GM21786 (cell line): ENCODE measurements at regions not wholly inside any gene's neighbourhood (a gene's known extent, or its start where the extent isn't known, plus 50 kb on each side); places are given as distances from the start of the nearest gene placed in this dataset.
"Not testable (repeated sequence)": the region's sequence is repeated elsewhere in the genome, so short reads cannot be mapped to it uniquely, and the experiment has no call there.

ENCODE experiments used
- ATAC-seq: cut with Tn5 transposase; IDR thresholded peaks from one replicate; pipeline ENCODE4 v1.9.1; 2021; ENCODE audit not compliant: unreplicated experiment

DNA sequence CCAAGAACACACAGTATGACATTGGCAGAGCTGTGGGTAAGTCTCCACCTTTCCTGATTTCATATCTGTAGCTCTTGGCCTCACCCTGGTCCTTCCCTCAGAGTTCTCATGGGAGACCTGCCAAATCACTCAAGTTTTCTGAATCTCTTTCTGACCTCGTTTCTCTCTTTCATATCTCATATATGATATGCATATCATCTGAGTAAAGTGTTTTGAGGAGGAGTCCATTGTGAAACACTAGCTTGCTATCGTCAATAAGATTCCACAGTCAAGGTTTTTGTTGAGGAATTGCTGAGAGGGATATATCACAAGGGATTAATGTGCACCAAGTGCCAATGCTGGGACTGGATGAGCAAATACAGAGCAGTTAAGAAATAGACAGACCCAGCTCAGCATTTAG, 739.2 kb downstream of the BRINP1 start:
- no peak for ATAC-seq

DNA sequence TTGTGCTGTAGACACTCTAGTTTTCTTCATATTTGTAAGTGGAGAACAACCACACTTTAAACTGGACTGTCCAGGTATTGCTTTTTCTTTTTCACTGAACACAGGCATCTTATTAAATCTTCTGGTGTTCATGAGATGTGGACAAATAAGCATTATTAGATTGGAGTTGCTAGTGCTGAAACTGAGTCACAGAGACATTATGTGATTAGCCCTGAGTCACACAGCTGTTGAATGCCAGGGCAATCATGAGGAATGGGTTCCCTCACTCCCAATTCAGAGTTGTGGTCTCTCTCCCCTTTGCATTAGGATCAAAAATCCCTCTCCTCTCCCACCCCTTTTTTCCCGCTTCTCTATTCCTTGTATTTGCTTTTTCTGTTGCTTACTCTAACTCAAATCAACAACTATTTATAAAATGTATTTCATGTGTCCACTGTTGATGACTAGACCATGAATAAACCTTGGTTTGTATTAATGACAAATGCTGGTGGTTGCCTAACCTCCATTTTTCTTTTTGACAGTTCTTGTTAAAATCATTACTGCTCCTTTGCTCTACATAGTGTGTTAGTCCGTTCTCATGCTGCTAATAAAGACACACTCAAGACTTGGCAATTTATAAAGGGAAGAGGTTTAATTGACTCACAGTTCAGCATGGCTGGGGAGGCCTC, 738.2 kb downstream of the BRINP1 start:
- ATAC-seq: no peak

DNA sequence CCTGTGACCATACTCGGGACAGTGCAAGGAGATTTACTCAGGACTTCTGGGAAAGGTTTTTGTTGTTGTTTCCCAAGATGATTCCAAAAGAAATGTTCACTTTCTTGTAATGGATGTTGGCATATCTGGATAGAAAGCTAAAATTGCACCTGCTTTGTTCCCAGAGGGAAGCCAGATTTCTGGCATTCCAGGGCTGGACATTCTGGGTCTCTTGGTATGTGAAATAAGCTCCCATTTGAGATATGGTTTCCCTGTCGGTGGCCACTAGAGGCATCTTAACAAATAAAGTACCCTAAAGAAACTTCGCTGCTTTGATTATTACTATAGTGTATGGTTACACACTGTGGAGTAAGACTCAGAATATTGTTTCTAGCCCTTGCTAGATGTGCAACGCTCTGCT, 737.3 kb downstream of the BRINP1 start:
- ATAC-seq: no peak

DNA sequence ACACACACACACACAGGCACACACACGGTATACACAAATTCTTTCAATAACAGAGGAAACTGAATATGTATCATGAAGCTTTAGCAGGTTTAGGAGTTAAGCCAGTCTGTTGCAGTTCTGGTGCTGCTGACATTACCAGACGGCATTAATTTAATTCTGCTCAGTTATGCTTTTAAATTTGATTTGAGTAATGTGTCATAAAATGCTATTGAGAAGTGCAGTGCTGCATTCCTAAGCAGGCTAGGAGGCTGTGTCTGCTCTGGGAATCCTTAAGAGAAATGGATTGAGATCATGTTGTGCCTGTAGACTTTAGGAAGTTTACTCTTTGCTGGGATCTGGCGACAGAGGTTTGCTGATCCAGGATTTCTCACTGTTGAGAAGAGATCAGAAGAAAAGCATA, 733.8 kb downstream of the BRINP1 start:
- no peak for ATAC-seq

DNA sequence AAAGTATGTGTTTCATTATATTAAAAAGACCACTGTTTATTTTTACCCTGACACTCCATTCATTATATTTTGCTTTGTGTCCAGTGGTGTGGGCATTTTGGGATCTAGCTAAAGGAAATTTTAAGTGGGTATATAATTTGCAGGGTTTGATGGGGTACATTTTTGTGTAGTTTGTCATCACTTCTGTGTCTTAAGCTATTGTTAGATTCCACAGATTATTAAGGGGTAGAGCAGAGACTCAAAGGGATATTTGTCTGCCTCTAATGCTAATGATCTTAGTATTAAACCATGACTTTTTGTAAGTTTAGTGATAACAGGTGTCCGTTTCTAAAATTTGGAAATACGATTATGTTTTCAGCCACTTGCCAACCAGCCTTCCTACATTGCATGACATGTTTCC, 731.6 kb downstream of the BRINP1 start:
- no peak for ATAC-seq

DNA sequence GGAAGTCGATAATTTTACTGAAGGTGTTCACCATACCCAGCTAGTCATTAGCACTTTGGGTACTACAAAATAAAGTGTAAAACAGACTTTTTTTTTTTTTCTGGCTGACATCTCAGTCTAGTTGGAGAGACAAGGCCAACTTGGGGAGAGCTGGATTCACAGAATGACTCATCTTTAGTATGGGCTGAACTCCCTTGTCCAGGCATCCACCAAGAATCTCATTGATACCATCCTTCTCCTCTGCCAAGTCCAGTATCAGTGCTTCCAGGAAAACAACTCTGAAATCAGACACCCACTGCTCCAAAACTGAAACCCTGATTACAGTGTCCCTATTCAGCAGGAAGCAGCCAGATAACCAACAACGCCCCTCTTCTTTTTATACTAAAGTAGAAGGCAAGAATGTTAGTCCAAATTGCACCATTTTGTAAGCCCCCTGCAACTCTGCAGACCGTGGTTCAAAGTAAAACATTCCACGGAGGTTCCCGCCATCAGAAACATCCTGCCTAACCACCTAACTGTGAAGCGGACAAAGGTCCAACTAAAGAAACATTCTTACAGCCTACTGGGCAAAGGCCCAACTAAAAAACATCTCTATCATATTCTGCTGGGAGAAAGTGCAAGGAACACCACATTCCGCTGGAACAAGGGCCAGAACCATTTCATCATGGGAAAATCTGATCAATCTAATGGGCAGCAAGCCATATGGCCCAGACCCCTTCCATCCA, 728.2 kb downstream of the BRINP1 start:
- no peak for ATAC-seq

DNA sequence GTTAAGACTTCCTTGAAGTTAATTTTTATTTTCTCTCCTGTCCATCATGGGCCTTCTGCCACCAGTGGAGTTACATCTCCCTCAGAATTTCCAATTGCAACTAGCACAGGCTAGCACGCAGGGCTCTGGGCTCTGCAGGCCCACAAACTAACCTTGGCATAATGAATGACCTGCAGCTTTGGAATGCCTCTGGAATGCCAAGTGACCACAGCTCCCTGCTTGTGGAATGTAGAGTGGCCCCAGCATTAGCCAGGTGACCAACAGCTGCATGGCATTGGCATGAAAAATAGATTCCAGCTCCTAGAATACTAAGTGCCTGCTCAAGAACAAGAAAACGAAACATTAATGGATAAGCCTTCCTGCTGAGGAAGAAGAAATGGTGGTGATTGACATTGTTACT, 726.1 kb downstream of the BRINP1 start:
- ATAC-seq: no peak

DNA sequence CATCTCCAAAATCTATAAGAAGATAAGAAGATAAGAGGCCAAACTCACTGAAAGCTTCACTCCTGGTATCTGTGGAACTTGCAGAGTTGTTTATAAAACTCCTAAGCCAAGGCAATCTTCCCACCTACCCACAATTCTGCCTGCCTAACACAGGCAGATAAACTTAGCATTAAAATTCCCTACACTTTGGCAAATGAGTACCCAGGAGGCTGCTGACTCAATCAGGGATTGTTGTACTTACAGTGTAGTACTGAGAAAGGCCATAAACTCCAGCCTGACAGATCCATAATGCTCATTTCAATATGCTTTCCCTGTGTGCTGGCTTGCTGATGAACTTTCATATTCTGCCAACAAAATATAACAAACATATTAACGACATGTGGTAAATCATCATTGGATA, 725.2 kb downstream of the BRINP1 start:
- ATAC-seq: no peak

DNA sequence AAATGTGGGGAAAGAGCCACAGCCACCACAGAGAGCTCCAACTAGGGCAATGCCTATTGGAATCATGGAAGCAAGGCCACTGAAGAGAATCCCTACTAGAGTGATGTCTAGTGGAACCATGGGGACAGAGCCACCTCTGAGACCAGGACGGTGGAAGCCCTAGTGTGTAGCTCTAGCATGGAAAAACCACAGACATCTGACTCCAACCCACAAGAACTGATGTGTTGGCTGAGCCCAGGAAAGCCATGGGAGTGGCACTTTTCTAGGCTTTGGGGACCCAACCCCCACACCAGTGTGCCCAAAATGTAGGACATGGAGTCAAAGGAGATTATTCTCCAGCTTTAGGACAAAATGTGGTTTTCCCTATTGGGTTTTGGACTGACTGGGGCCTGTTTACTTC, 721.9 kb downstream of the BRINP1 start:
- no peak for ATAC-seq

DNA sequence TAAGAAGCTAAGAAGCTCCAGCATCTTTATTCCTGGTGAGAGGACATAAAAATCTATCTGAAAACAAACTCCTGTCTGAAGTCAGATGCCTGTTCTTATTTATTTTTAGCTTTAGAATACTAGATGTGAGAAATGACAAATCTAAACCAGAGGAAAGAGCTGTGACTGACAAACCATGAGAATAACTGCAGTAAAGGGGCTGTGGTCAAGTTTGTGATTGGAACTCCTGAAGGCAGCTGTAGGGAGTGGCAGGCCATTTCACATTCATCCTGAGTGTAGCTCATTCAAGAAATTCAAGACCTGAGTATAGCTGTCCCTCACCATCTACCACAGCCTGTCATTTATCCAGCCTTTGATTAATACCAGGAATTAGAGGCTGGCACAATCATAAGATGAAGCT, 718.8 kb downstream of the BRINP1 start:
- no peak for ATAC-seq

DNA sequence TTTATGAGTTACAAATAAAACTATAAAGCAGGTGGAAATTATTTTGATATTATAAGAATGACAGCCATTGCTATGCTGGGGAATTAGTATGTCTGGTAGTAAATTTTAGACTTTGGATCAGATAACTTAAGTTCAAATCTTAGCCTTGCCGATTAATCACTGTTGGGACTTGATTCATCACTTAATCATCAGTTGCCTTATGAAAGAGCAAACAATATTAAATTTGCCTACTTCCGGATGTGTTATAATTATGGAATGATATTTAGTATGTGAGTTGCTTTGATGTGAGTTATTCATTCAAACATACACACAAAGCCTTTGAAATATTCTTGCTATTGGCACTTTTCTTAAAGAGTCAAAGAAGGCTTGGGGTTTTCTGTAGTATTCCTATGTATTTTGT, 717.7 kb downstream of the BRINP1 start:
- ATAC-seq: no peak

DNA sequence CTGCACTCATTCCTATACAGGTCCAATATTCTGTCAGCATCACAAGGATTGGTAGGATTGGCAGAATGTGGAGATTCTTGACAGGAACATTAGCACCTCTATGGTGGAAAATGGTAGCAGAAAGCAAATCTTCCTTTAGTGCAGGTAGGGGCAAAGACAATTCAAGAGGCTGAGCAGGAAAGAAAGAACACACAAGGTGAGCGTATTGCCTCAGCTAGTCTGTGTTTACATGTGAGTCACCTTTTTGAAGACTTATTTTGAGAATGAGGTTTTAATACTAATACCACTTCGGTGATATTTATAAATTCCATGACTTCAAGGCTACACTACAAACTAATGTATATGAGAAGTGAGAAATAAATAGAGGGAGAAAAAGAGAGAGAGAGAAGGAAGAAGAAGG, 717.0 kb downstream of the BRINP1 start:
- no peak for ATAC-seq

DNA sequence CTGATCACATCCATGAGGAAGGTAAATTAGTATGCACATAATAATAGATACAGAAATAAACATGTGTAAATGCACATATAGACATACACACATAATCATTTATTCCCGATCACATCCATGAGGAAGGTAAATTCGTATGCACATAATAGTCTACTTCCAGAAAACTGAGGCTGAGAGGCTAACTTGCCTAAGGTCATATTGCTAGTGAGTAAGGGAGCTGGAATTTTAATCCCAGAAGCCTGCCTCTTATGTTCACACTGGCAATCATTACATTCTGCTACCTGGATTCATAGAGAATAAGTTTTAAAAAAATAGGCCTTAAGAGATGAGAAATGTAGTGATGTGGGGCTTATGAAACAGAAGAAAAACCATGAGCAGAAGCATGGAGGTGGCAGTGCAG, 716.3 kb downstream of the BRINP1 start:
- no peak for ATAC-seq

DNA sequence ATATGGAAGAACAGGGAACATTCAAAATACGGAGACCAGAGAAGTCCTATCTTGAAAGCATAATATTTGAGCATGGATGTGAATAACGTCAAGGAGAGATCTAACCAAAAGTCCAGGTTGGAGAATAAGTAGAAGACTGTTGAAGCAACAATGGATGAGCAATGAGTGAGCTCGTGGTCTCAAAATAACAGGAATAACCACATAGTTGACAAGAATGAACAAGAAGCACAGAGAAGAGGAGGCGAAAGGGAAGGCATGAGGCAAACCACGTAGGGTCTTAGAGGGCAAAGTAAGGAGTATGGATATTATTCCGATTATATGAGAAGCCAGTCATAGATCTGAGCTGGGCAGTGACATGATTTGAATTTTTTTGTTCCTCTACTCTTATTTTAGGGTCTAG, 710.2 kb downstream of the BRINP1 start:
- no peak for ATAC-seq

DNA sequence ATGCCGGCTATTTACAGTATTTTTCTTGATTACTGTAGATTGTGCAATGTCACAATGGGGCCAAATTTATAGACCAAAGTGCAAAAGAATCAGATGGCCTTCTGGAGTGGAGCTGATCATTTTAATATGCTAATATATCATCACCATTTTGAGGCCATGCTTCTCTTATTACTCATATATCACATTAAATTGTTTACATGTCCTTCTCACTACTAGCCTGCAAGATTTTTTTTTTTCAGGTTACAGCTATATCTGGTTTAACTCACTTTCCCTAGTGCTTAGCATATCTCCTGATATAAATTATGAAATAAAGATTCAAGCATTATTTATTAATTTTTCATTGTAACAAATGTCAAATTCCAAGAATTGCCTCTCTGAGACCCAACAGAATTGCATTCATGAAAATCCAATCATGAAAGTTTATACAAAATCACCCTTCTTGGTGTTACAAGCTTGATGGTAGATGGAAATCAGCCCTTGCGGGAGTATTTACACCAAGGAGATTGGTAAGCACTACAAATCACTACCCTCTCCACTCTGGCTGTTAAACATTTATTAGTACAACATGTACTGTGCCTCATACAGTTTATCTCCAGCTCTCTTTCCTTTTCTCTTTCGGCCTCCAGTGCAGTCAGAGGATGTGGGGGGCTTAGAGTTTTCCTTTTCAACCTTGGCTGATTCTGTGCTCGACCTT, 703.9 kb downstream of the BRINP1 start:
- no peak for ATAC-seq

DNA sequence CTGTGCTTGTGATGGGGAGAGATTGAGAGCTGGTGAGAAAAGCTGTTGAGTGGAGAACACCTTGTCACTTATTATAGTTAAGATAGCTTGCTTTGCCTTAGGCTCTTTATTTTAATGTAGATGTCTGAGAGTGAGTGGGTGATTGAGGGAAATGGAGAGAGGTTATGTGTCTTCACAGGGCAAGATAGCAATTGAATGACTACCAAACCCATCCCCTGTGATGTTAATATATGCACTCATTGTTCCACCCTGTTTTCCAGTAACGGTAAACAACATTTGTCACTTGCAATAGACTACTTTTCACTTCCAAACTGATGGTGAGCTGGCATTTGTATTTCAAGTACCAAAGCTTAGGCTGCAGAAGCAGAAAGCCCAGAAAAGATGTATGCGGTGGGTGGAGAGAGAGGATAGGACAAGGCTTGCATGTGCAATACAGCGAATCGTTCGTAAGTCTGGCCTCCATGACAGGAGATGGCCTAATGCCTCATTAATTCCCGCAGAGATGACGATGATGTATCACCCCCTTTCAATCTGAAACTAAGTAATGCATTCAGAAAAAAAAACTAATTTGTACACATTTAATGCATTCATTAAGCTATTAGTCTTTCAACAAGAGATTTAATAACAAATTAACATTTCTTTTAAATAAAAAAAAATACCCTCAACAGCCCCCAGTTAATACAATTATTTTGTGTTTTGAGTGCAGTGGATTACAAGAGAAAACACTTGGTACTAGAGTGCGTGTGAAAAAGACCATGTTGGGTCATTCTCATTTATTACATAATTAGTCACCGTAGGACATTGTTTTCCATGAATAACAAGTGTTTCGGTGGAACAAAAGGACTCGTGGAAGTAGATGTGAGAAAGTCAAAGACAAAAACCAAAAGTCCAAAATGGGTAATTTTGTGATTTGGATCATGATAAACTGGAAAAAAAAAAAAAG, 699.0 kb downstream of the BRINP1 start:
- no peak for ATAC-seq

DNA sequence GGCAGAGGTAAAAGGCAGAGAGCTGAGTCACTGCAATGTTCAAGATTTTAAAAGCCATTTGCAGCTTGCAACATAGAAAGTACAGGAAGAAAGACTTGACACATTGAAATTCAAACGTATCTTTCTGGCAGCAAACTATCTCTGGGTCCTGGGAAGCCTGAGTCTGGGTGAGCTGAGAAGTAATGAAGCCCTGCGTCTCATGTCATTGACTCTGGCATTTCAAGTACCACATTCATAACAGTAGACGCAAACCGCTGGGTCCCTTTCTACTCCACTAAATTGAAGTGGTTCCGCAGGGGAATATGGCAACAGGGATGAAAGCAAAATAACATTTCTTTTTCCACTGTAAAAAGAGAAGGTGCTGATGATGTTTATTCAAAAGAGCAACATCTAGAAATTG, 694.3 kb downstream of the BRINP1 start:
- no peak for ATAC-seq

DNA sequence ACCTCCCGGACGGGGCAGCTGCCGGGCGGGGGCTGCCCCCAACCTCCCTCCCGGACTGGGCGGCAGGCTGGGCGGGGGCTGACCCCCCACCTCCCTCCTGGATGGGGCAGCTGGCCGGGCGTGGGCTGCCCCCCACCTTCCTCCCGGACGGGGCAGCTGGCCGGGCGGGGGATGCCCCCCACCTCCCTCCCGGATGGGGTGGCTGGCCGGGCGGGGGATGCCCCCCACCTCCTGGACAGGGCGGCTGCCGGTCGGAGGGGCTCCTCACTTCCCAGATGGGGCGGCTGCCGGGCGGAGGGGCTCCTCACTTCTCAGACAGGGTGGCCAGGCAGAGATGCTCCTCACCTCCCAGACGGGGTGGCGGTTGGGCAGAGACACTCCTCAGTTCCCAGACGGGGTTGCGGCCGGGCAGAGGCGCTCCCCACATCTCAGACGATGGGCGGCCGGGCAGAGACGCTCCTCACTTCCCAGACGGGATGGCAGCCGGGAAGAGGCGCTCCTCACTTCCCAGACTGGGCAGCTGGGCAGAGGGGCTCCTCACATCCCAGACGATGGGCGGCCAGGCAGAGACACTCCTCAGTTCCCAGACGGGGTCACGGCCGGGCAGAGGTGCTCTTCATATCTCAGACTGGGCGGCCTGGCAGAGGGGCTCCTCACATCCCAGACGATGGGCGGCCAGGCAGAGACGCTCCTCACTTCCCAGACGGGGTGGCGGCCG, 691.1 kb downstream of the BRINP1 start:
- not testable (repeated sequence) for ATAC-seq

DNA sequence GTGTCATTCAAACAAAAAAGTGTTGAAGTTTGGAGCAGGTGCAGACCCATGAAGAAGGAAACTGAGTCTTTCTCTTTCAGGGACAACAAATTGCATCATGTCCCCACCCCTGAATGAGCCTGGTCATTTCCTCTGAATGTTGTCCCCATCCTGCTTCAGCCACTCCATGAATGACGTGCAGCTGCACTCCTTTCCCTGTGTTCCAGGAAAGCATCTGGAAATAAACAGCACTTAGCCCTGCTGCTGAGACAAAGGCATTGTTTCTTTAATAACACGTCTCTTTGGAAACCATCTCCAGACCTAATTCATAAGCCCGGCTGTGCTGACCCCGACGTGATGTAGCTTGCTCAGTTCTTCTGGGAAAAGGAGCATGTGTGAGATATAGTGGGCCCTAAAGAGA, 682.3 kb downstream of the BRINP1 start:
- ATAC-seq: no peak

DNA sequence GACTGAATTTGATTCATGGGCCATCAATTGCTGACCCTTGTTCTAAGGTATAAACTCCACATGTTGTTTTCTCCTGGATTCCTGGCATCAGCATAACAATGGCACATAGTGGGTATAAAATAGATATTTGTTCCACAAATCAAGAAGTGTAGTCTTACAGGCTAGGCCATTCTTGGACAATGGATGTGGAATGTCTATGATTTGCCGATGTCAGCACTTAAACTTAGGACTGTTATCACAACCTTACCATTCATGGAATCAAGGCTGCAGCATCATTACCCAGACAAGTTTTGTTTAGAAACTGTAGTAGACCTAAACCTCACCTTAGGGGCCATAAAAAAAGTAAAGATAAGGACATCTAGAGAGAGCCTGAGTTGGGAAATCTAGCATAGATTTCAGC, 680.0 kb downstream of the BRINP1 start:
- no peak for ATAC-seq

DNA sequence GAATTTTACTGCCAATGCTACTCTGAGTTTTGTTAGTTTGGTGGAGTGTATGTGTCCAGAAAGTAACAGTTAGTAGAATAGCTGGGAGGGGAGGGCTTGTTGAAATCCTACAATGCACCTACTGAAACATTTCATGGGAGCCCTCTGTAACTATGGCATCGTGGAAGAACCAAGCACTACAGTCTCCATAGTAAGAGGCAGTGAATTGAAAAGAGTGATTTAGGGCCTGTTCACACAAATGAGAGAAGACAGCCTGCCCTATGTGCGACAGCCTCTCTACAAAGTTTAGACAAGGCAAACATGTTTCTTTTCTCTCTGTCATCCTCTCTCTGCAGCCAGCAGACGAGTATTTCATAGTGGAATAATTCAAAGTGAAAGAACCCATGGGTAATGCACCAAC, 676.6 kb downstream of the BRINP1 start:
- no peak for ATAC-seq
